ENCODE measurements at regions not wholly inside any gene's neighbourhood (a gene's known extent, or its start where the extent isn't known, plus 50 kb on each side); places are given as distances from the start of the nearest gene placed in this dataset.

- no peak for TF ChIP-seq CTCF (IDR thresholded peaks at IDR 0.05; ENCODE audit: low read length)
- no peak for TF ChIP-seq EZH2 (IDR thresholded peaks at IDR 0.05; ENCODE audit: borderline replicate concordance, low read length)
These were observed 266.3 kb downstream of the SEC61B start for GRCh38 chr9:99488131-99489059.
